ENCODE measurements at regions not wholly inside any gene's neighbourhood (a gene's known extent, or its start where the extent isn't known, plus 50 kb on each side); places are given as distances from the start of the nearest gene placed in this dataset.

DNA sequence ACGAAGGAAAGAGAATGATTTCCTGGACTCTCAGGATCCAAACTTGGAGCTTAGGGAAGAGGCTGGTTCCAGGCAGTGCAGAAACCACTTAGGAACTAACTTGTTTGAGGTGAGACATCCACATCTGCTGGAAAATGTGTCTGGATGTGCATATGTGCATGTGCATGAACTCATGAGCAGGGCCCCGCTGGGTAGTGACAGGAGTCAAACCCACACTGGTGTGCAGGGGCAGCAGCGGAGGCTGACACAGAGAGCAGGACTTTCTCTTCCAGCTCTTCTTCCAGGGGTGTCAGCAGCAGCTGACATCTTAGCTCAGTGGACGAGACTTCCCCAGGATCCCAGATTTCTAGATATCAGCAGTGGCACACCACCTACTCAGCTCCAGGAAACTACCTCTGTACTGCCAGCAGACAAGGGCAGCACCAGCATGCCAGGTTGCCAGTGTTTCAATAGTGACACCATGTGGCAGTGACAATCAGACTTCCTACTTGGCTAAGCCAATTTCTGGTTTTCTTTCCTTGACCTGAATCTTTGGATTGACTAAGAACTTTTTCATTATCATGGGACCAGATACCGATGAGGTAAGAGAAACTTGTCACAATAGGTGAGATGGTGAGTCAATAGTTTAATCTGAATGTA, 227.5 kb upstream of the ZC3H12C start:
- no peak for DNase-seq

- DNase-seq: no peak
Measured at GRCh38 chr11:109867784-109868183, 225.4 kb upstream of the ZC3H12C start.

DNA sequence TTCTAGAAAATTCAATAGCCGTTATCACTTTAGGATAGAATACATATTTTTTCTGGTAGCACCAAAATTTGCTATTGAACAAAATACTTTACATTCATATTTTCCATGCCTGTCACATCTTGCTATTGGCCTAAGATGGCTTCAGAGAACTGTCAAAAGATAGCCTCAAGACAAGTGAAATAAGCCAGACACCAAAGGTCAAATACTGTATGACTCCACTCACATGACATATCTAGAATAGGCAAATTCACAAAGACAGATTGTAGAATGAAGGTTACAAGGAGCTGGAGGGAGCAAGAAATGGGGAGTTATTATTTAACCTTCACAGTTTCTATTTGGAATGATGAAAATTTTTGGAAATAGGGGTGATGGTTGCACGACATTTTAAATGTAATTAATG, 223.7 kb upstream of the ZC3H12C start:
- no peak for DNase-seq

DNA sequence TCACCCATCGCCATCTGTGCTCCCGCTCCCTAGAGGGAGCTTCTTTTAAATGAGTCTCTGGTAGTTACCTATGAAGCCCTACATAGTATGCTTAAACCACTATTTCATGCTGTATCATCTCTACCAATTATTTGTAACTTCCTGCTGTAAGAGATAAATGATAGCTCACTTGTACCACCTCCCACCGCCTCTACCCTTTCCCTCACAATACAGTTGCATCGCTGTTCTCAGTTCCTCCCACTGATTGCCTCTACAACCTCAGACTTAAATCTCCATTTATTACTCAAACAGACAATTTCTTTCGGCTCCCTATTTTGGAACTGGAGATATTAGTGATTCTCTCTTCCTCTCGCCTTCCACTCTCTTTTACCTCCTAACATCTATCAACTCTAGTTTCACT, 222.9 kb upstream of the ZC3H12C start:
- no peak for DNase-seq

- DNase-seq: no peak
Measured at GRCh38 chr11:109877043-109877442, 216.1 kb upstream of the ZC3H12C start.

GRCh38 chr11:109884501-109884900, 208.7 kb upstream of the ZC3H12C start:
- DNase-seq: no peak

DNA sequence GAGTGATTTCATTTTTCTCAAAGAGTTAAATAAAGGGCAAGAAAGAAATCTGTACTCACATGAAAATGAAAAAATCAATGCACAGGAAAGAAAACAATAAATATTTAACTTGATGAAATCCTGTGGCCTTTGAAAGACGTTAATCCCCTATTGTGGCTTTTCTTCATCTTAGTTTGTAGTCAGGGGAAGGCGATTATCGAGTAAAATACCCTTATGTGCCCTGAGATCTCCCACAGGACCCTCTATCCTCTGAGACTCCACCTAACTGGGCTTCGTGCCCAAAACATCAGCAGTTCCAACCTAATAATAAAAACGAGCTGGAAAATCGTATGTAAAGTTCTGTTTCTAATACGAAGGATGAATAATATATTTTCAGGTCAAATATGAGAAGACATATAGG, 208.2 kb upstream of the ZC3H12C start:
- DNase-seq: no peak

DNA sequence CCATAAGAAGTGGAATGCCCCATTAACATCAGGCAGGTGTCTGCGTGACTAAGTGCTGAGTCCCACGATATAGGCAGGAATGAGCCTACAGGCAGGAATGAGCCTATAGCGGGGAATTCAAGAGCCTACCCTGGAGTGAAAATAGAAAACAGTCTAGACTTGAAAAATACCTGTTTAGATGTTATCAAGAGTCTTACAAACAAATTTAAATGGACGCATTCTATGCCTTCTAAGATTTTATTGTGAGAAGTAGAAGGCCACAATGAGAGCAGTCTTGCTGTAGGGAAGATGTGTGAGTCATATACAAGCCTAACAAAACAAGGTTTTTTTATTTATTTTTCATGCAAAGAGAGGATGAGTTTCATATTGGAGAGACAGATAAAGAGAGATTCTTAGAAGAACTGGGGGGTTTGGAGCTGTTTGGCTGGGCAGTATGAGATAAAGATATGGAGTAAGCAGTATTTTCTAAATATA, 200.8 kb upstream of the ZC3H12C start:
- no peak for DNase-seq

GRCh38 chr11:109894242-109894641, 198.9 kb upstream of the ZC3H12C start:
- no peak for DNase-seq

DNA sequence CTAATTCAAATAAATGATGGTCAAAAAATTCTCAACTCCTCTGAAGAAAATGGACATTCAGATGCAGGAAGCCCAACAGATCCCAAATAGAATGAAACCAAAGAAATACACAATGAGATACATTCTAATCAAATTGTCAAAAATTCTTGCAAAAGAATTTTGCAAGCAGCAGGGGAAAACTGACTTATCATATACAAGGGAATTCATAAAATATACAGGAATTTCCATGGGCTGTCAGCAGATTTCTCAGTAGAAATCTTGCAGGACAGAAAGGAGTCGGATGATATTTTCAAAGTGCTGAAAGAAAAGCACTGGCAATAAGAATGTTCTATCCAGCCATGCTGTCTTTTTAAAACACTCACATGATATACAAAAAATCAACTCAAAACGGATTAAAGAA, 194.6 kb upstream of the ZC3H12C start:
- DNase-seq: no peak

- no peak for DNase-seq
Measured at GRCh38 chr11:109902764-109903433, 190.3 kb upstream of the ZC3H12C start.

GRCh38 chr11:109911488-109911887, 181.7 kb upstream of the ZC3H12C start:
- DNase-seq: no peak

- DNase-seq: no peak
Measured at GRCh38 chr11:109914038-109914437, 179.2 kb upstream of the ZC3H12C start.

GRCh38 chr11:109914809-109915653, 178.2 kb upstream of the ZC3H12C start:
- no peak for DNase-seq

- no peak for DNase-seq
Measured at GRCh38 chr11:109926941-109927340, 166.3 kb upstream of the ZC3H12C start.

- DNase-seq: no peak
Measured at GRCh38 chr11:109929308-109929707, 163.9 kb upstream of the ZC3H12C start.

GRCh38 chr11:109933126-109933525, 160.1 kb upstream of the ZC3H12C start:
- DNase-seq: no peak

- DNase-seq: no peak
Measured at GRCh38 chr11:109934151-109934550, 159.0 kb upstream of the ZC3H12C start.

GRCh38 chr11:109936661-109937180, 156.5 kb upstream of the ZC3H12C start:
- DNase-seq: no peak

DNA sequence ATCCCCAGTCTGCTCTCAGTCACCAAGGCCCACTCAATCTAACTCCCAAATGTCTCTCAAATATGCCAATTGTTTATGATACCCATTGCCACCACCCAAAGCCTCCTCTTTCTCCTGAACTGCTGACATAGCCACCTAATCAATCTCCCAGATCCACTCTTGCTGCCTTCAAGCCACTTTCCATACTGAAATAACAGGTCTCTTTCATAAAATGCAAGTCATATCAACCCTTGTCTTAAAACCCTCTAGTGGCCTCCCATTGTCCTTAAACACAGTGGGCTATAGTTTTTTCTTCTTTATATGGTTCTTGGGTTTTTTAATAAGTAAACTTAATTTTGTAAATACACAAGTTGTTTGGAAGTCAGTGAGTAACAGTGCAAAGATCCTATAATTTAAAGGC, 155.2 kb upstream of the ZC3H12C start:
- no peak for DNase-seq

DNA sequence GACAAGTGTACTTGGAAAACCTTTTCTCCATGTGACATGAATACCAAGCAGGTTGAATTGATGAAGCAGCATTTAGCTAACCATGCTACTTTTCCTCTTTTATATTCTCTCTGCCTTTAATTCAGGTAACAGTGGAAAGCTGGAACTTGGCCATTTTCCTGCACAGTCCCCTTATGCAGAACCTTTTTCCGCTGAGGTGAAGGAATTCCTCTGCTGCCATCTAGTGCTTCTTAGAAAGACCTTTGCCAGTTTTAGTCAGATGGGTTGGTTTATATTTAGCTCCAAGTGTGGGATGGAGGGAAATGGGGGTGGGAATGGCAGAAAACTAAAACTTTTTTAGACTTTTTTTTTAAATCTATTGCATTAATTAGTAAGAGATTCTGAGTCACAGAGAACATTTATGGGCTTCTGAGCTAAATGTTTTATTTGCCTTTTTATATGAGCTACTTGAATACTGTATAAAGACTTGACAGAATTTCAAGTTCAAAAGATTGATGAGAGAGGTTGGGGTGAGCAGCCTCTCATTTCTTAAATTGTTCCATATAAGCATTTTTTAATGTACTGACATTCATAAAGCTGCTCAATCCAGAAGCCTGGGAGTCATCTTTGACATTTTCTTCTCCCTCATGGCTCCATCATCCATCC, 153.9 kb upstream of the ZC3H12C start:
- no peak for DNase-seq

- DNase-seq: no peak
Measured at GRCh38 chr11:109940816-109941215, 152.4 kb upstream of the ZC3H12C start.

Measured in right forelimb (tissue), 1 donor.